ENCODE measurements at regions not wholly inside any gene's neighbourhood (a gene's known extent, or its start where the extent isn't known, plus 50 kb on each side); places are given as distances from the start of the nearest gene placed in this dataset.

DNA sequence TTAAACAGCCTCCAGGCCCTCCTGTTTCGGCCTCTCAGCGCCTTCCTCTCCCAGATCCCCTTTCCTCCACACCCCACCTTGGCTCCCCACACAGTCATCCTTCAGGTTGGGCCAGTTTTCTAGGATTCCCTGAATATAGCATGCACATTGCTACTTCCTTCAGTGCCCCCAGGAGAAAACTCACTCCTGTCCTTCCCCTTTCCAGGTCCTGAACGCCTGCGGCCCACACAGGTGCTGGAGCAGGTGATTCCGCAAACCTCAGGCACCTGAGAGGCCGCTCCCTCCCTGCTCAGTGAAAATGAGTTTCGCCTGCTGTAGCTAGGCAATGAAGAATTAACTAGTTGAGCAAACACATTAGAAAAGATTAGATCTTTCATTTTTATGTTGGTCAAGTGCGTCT, 185.0 kb downstream of the MED10 start:
- DNase-seq, result peak; percentile 28

GRCh38 chr5:6190838-6191237, 187.5 kb downstream of the MED10 start:
- DNase-seq, result no peak

DNA sequence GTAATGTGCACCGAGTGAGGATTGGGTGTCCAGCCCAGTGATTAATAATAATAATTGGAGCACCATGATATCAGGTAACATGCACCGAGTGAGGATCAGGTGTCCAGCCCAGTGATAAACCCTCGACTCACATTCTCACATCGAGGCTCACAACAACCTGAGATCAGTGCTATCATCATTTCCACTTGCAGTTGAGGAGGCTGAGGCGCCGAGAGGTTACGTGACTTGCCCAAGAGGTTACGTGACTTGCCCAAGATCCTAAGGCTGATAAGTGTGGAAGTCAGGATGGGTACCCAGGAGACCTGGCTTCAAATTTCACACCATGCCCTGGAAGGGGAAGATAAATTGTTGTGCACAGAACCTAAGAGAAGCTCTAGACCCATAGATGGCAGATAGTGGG, 189.4 kb downstream of the MED10 start:
- no peak for DNase-seq

DNA sequence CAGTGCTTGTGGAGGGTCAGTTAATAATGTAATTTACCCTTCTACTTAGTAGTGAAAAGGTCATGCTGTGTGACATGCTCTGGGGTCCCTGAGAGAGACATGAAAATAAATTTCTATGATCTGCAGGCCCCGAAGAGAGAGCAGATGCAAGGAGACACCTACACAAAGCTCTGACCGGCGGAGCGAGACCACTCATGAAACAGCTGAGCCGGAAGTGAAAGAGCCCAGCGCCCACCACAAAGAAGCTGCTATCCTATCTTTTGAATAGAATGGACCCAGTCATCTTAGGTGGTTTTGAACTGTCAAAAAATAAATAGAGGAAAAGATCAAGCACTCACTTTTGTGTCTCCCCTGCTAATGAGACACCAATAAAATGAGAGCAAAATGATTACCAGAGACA, 190.0 kb downstream of the MED10 start:
- no peak for DNase-seq

DNA sequence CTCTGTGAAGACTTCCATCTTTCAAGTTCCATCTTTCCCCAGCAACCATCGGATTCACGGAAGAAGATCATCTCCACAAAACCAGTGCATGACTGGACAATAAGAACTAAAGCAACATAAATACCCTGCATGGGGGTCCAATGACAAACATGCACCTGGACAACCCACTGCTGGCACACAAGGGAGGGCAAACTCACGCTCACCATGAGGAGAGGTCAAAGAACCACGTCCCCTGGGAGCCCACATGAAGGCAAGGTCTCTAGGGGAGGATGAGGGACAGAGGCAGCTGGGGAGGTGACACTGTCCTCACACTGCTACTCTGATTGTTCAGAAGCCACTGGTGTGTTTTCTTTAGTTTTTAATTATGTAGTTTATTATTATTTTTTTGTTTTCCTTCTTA, 190.8 kb downstream of the MED10 start:
- no peak for DNase-seq

DNA sequence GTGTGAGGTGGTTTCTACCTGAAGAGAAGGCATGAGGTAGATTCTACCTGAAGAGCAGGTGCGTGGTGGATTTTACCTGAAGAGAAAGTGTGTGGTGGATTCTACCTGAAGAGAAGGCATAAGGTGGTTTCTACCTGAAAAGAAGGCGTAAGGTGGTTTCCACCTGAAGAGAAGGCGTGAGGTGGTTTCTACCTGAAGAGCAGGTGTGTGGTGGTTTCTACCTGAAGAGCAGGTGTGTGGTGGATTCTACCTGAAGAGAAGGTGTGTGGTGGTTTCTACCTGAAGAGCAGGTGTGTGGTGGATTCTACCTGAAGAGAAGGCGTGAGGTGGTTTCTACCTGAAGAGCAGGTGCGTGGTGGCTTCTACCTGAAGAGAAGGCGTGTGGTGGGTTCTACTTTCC, 192.8 kb downstream of the MED10 start:
- no peak for DNase-seq

DNA sequence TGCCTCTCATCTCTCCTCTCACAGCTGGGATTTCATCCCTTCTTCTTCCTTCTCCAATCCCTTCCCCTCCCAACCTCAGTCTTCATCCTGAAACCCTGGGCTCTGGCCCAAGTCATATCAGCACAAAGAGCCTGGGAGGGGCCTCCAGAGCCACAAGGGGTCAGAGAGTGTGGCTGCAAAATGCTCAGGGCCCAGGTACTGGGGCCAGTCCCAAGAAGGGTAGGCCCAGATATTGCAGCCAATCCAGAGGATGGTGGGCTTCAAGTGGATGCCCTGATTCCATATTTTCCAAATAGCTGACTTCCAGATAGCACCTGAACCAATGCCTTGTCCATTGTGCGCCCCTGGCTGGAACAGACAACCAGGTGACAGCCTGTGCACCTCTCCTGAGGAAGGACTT, 193.9 kb downstream of the MED10 start:
- DNase-seq, result no peak

DNA sequence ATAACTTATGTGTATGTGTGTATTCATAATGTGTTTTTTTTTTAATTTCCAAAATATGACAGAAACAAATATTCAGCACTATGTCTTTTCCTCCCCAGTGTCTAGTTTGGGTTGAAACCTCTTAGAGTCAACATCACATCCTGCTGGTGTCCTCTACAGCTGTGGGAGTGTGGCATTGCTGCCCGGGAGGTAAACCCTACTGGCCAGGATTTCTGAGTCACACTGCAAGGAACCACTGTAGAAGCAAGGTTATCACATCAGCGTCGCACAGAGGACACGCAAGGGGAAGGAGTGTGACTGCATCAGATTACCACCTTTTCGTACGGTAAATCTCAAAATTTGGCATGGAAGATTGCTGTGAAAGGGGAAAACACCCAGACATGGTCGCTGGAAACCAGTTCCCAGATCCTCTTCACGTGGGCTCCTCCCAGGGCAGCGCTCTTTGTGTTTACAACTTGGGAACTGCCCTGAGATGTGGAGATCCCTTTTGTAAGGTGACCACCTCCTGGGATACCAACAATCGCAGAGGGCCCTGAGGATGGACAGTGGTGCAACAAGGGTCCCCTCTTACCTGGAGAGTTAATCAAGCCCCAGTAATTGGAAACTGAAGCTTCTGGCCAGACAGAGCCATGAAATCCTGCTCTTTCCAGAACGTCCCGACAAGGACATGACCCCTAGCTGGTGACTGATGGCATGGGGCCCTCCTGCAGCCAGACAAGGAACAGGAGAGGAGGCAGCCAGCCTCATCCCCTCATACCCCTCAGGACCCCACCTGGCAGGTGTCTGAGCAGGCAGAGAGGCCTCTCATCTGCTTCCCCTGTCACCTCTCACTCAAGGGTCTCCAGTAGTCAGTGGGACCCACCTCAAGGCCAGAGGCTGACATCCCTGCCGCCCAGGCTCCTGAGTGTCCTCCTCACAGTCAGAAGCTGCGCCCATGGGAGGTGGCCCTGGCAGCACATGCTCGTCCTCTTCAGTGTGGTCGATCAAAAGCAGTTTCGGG, 194.7 kb downstream of the MED10 start:
- no peak for DNase-seq

GRCh38 chr5:6182271-6182815, 196.0 kb downstream of the MED10 start:
- no peak for DNase-seq

GRCh38 chr5:6181871-6182270, 196.5 kb downstream of the MED10 start:
- no peak for DNase-seq

- no peak for DNase-seq
These were observed 197.1 kb downstream of the MED10 start for GRCh38 chr5:6181147-6181729.

DNA sequence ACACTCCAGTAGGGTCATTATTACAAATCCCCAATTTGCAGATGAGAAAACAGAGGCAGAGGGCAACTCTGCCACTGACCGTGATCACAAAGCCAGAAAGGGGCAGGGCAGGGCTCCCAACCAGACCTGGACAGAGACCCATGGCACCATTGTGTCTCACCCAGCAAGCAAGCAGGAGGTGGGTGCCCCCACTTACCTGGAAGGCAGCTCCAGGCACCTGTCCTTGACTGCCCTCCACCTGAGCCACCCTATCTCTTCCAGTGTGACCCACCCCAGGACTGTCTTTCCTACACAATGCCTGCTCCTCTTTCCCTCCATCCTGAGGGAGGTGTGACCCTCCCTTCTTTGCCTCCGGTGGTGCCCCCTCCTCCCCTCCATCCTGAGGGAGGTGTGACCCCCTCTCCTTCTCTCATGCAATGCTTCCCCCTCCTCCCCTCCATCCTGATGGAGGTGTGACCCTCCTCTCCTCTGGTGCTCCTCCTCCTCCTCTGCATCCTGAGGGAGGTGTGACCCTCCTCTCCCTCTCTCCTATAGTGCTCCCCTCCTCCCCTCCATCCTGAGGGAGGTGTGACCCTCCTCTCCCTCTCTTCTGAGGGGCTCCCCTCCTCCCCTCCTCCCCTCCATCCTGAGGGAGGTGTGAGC, 198.0 kb downstream of the MED10 start:
- DNase-seq, result no peak

GRCh38 chr5:6178846-6179532, 199.4 kb downstream of the MED10 start:
- DNase-seq, result no peak

- DNase-seq, result no peak
These were observed 200.4 kb downstream of the MED10 start for GRCh38 chr5:6177926-6178325.

DNA sequence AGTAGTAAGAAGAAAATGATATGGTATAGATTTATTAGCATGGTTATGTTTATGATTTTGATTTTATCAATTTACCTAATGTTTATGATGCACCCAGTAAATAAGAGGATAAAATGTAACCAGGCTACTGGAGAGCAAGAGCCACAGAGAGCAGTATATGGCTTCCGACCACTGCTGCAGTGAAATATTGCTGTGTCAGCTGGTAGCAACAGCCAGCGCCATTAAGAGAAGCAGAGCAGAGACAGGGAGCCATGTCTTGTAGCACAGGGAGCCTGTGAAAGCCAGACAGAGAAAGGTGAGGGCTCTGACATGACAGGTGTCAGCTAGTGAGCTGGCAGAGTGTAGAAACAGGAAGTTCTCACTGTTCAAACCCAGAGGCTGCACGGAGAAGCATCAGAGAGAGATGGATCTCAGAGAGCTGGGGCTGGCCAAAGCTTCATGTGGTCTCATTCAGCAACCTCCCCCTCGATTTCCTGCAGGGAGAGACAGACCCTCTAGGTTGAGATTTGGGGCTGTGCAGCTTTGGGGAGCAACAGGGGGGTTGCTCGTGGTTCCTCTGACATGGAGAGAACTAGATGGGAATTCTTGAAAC, 202.1 kb downstream of the MED10 start:
- DNase-seq, result no peak

DNA sequence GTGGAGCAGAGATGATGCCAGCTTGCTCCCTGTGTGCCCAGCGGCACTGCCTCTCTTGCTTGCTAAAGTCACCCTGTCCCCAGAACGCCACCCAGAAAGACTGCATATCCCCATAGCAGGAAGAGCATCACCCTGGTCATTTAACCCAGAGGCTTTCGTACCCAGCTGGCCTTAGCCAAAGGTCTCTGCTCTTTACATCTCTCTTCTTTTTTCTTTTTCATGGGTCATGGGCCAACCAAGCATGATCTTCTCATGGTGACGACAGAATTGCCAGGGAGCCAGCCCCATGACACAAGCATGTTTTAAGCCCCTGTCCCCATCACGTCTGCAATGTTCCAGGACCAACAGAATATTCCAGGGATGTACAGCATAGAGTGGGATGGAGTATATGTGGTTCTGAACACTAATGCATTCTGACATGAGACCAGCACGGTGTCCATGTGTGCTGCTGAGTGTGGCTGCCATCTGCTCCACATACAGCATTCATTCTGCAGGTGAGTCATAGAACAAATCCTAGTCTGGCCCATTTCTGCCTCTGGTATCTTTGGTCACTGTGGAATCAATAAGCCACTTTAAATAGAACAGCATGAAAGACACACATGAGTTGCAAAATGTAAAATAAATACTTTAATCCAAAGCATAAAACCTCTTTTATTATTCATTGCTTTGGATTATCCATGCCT, 203.0 kb downstream of the MED10 start:
- no peak for DNase-seq

GRCh38 chr5:6169660-6170059, 208.7 kb downstream of the MED10 start:
- no peak for DNase-seq

DNA sequence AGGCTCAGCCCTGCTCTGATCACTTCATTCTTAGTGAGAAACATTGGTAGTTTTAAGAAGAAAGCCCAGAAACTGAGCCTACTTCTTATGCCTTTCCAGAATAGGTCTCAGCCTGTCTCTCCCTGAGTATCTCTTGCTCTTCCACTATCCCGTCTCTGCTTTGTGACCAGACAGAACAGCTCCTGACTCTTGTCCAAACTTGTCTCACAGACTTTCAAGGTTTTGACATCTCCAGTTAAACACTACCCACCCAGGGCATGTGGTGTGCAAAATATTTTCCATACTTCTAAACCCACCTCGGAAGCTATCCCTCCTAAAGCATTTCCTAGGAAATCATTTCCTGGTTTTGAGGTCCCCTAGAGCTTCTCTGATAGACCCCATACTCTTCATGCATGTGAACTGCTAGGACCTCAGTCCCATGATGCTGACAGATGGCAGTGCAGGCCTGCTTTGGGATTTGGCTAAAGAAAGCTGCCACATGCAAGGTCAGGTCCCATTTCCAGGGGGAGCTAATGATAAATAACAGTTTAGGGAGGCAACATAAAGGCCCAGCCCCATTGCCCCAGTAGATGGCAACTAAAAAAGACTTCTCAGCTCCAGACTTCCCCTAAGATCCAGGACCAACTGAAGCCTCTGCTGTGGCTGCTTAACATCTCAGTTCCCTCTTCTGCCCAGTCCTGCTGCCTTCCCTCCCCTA, 211.5 kb downstream of the MED10 start:
- no peak for DNase-seq

DNA sequence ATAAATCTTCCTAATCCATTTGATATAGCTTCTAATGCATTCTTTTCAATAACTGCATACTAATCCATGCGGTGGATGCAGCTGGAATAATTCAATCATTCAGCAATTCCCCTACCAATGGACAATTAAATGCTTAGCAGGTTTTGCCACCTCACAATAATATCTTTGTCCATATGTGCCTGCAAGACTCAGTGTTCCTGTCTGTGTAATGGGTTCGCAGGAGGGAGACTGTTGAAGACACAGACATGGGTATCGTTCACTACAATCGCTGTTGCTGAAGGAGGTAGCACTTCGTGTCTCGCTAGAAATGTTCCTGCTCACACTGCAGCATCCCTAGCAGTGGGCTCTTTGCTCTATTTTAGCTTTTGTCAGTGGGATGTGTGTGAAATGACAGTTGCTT, 214.4 kb downstream of the MED10 start:
- DNase-seq, result no peak

GRCh38 chr5:6162175-6162574, 216.2 kb downstream of the MED10 start:
- DNase-seq, result no peak

- no peak for DNase-seq
These were observed 217.1 kb downstream of the MED10 start for GRCh38 chr5:6161257-6161656.
